ENCODE measurements at regions not wholly inside any gene's neighbourhood (a gene's known extent, or its start where the extent isn't known, plus 50 kb on each side); places are given as distances from the start of the nearest gene placed in this dataset.

DNA sequence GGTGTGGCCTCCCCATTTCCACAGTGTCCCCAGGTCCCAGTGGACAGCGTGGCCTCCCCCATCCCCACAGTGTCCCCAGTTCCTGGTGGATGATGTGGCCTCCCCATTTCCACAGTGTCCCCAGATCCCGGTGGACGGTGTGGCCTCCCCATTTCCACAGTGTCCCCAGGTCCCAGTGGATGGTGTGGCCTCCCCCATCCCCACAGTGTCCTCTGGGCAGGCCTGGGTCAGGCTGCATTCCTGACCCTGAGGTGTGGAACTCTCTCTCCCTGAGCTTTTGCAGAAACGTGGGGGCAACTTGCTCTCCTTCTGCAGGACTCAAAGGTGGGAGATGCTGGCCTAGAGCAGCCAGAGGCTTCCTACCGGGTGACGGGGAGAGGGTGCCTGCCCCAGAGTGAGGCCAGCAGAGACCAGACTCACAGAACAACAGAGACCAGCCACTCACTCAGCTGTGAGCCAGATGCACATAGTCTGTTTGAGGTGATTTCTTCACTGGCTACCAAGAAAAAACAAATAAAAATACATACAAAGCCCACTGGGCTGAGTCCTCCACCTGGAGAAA lies 85.8 kb upstream of the FGF3 start (continued):
- no peak for TF ChIP-seq POLR2A (IDR thresholded peaks at IDR 0.05; ENCODE audit: control extremely low read depth in 1 of 2, low read depth in 2 of 2, low read length in 2 of 2)
- TF ChIP-seq CHD1 (IDR thresholded peaks at IDR 0.05; ENCODE audit: low read depth, low read length) = no peak
- no peak for TF ChIP-seq SIX5 (IDR thresholded peaks at IDR 0.05; ENCODE audit: low read depth, low read length)
